GM12878 (cell line): ENCODE measurements at regions not wholly inside any gene's neighbourhood (a gene's known extent, or its start where the extent isn't known, plus 50 kb on each side); places are given as distances from the start of the nearest gene placed in this dataset.

Experiments used
- ATAC-seq: fragments of 200-7000 bp; cut with Tn5 transposase; 3 replicates; pipeline ENCODE4 v1.9.1; 2020; ENCODE audit warnings: mild to moderate bottlenecking, moderate library complexity
- BruUV-seq: library from RNA; stranded (reverse); fragments of 400-500 nt; replicated peaks from 2 replicates; lab custom pipeline; 2021; lab: Mats Ljungman, UMichigan
- CTCF ChIA-PET: fragments of 300-600 bp; sonication (Branson Sonifier 250); formaldehyde crosslinking; extraction: SDS; loops from one replicate; lab custom pipeline; 2021; ENCODE audit warnings: inconsistent platforms; lab: Yijun Ruan, JAX
- POLR2A ChIA-PET: fragments of 350-600 bp; formaldehyde crosslinking; extraction: SDS; loops from one replicate; lab custom pipeline; 2021; ENCODE audit warnings: inconsistent platforms; lab: Charles Lee
- RAD21 ChIA-PET: fragments of 300-600 bp; sonication (Branson Sonifier 250); formaldehyde crosslinking; loops from one replicate; lab custom pipeline; 2023; ENCODE audit warnings: antibody characterized with exemption; ENCODE audit not compliant: unreplicated experiment; lab: Charles Lee
- SMC1A ChIA-PET: fragments of 300-600 bp; sonication (Branson Sonifier 250); formaldehyde crosslinking; loops from one replicate; lab custom pipeline; 2023; ENCODE audit not compliant: unreplicated experiment, uncharacterized antibody; lab: Charles Lee
- DNase-seq: peaks from one replicate; pipeline ENCODE4 v3.0.0-alpha.2; 2011; ENCODE audit warnings: low read depth, low spot score
- FAIRE-seq: peaks from 3 replicates; lab custom pipeline; 2011; peaks lifted over from hg19 to GRCh38; lab: Jason Lieb, UNC
- H2AFZ ChIP-seq: 2 replicates; pipeline ENCODE4 v1.6.0; 2011; ENCODE audit warnings: low read depth, low read length, control low read depth; ENCODE audit not compliant: control insufficient read depth
- H3K27ac ChIP-seq: 2 replicates; pipeline ENCODE4 v1.5.1; 2011; ENCODE audit warnings: control low read depth; ENCODE audit not compliant: control insufficient read depth, insufficient read depth
- H3K27me3 ChIP-seq, 2 experiments: replicated peaks in 1 of 2; 2 replicates each; pipeline versions ENCODE4 v1.6.0 to v1.6.1; 2011; ENCODE audit warnings: low read length in 1 of 2; ENCODE audit not compliant: control insufficient read depth in 2 of 2, insufficient read depth in 2 of 2
- H3K36me3 ChIP-seq, 2 experiments: 2 replicates each; pipeline ENCODE4 v1.5.1; 2011; ENCODE audit warnings: low read length in 1 of 2; ENCODE audit not compliant: control insufficient read depth in 2 of 2, insufficient read depth in 2 of 2
- H3K4me1 ChIP-seq: 2 replicates; pipeline ENCODE4 v1.6.1; 2011; ENCODE audit warnings: mild to moderate bottlenecking, low read length, moderate library complexity, mixed read lengths; ENCODE audit not compliant: control insufficient read depth, insufficient read depth
- H3K4me2 ChIP-seq: 2 replicates; pipeline ENCODE4 v1.6.0; 2011; ENCODE audit warnings: control low read depth; ENCODE audit not compliant: control insufficient read depth, insufficient read depth
- H3K4me3 ChIP-seq: fragments of 200-600 bp; sonication (generic); 2 replicates; pipeline ENCODE4 v1.5.1; 2016
- H3K79me2 ChIP-seq: 2 replicates; pipeline ENCODE4 v1.6.0; 2011; ENCODE audit warnings: low read length; ENCODE audit not compliant: control insufficient read depth, insufficient read depth
- H3K9ac ChIP-seq: 2 replicates; pipeline ENCODE4 v1.8.0; 2011; ENCODE audit warnings: low read length, control low read depth, mixed read lengths; ENCODE audit not compliant: control insufficient read depth, insufficient read depth
- H3K9me3 ChIP-seq: replicated peaks from 3 replicates; pipeline ENCODE4 v1.5.1; 2011; ENCODE audit warnings: mild to moderate bottlenecking, low read length; ENCODE audit not compliant: control insufficient read depth, insufficient read depth
- H4K20me1 ChIP-seq: 2 replicates; pipeline ENCODE4 v1.6.0; 2011; ENCODE audit not compliant: control insufficient read depth, insufficient read depth
- CEBPB ChIP-seq, 2 experiments: fragments of 150-350 bp in 1 of 2; IDR thresholded peaks; 2 replicates each; pipeline ENCODE4 v1.6.1; 2012 to 2014; ENCODE audit warnings: low read depth in 2 of 2, low read length in 2 of 2, borderline replicate concordance in 1 of 2, inconsistent platforms in 1 of 2
- KDM1A ChIP-seq: fragments of 200-600 bp; sonication (generic); IDR thresholded peaks from 2 replicates; pipeline ENCODE4 v1.6.1; 2016; ENCODE audit warnings: borderline replicate concordance
- POU2F2 ChIP-seq: IDR thresholded peaks from 3 replicates; pipeline ENCODE4 v1.6.1; 2011; ENCODE audit warnings: low read depth, mild to moderate bottlenecking, low read length, borderline replicate concordance
- TCF3 ChIP-seq: IDR thresholded peaks from 2 replicates; pipeline ENCODE4 v1.6.1; 2012; ENCODE audit warnings: low read depth, mild to moderate bottlenecking, low read length, borderline replicate concordance; ENCODE audit not compliant: insufficient read depth
- ZBTB11 ChIP-seq: fragments of 450-650 bp; formaldehyde crosslinking; IDR thresholded peaks from 2 replicates; pipeline ENCODE4 v1.5.0; 2022; ENCODE audit warnings: mild to moderate bottlenecking, missing genetic modification characterization
- ZBTB33 ChIP-seq: fragments of 450-650 bp; IDR thresholded peaks from 2 replicates; pipeline ENCODE4 v1.6.1; 2017; ENCODE audit warnings: mild to moderate bottlenecking
- WGBS: methylation state at CpG from one replicate; pipeline ENCODE4 v1.1.6; 2016; ENCODE audit warnings: low lambda C conversion rate; ENCODE audit not compliant: insufficient replicate concordance, insufficient coverage; ENCODE audit errors: missing lambda C conversion rate; 5-methylcytosine and 5-hydroxymethylcytosine counted together
- in situ Hi-C: fragments of 300-500 bp; cut with MboI; formaldehyde crosslinking; loops from 9 replicates; pipeline ENCODE4 v1.14.3; 2018; ENCODE audit warnings: mixed read lengths
- intact Hi-C: fragments of 100-400 bp; cut with micrococcal nuclease; formaldehyde crosslinking; loops from one replicate; pipeline ENCODE4 v1.14.2; 2022; ENCODE audit not compliant: unreplicated experiment

GRCh38 chr14:54053386-54053745, 96.7 kb upstream of the BMP4 start (continued):
- no peak for TF ChIP-seq CEBPB (IDR thresholded peaks at IDR 0.05; ENCODE audit: borderline replicate concordance in 1 of 2, low read depth in 2 of 2, low read length in 2 of 2)
- no peak for TF ChIP-seq POU2F2
- no peak for TF ChIP-seq ZBTB33

GRCh38 chr14:54058505-54058904, 101.9 kb upstream of the BMP4 start:
- ChIA-PET CTCF (no interaction called here), POLR2A (no interaction called here), SMC1A (no interaction called here), RAD21 (no interaction called here)
- no peaks in the 10 kb centered on the region for H3K9me3 ChIP-seq
- H3K4me2 ChIP-seq = no peak overlapping the region
- H3K4me1 ChIP-seq = no peaks in the 10 kb centered on the region
- intact Hi-C loops (no loop called here), in situ Hi-C loops (no loop called here)
- H3K4me3 ChIP-seq = no peak overlapping the region
- BruUV-seq = no TSS peak
- ATAC-seq (no peak; the same call in 2 of the 3 replicates), FAIRE-seq (no peak), DNase-seq (no peak)
- no peaks in the 10 kb centered on the region for H3K36me3 ChIP-seq
- TF ChIP-seq TCF3 (no peak), KDM1A (no peak), ZBTB11 (CRISPR knock-in tag) (no peak)
- H3K79me2 ChIP-seq = no peaks in the 10 kb centered on the region
- no peak overlapping the region for H3K9ac ChIP-seq
- no peaks in the 10 kb centered on the region for H4K20me1 ChIP-seq
- no peaks in the 10 kb centered on the region for H3K27me3 ChIP-seq
- WGBS = 98% methylated on average over 2 of the region's 2 CpGs
- H3K27ac ChIP-seq = no peak overlapping the region
- H2AFZ ChIP-seq = no peak overlapping the region
